ENCODE measurements at regions not wholly inside any gene's neighbourhood (a gene's known extent, or its start where the extent isn't known, plus 50 kb on each side); places are given as distances from the start of the nearest gene placed in this dataset.

DNA sequence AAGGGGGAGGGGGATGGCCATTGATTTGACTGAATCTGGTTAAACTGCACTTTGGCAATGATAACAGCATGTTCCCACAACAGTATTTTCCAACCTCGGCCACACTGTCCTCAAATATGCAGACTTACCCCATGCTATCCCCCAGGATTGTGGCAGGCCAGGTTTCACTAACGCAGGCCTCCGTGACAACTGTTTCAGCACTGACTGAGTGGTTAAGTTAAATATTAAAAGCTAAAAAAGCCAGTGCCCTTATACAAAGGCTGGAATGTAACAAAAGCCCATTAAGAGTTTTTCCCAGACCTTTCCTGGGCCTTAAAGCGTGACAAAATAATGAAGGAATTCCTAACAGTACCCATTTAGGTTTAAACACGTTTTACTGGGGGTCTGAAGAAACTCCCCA, 202.9 kb downstream of the USP25 start:
- intact Hi-C loops (cut with DNase I): no loop called here
- no peak for DNase-seq

DNA sequence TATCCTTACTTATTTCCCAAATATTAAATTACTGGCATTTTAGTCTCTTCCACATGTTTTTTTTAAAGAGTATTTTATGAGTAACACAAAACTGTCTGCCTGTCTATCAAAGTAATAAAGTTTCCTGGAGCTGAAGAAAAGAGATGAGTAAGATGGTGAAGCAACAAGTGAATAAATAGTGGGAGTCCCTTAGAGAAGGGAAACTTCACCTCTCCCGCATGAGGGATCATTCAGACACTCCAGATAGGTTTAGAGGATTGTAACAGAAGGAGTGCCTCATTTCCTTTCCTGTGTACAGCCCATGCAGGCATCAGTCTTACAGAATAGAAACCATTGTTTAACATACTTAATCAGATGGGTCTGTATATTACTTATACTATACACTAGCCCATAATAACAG, 205.7 kb downstream of the USP25 start:
- DNase-seq: no peak
- TF ChIP-seq, protein P1, sequence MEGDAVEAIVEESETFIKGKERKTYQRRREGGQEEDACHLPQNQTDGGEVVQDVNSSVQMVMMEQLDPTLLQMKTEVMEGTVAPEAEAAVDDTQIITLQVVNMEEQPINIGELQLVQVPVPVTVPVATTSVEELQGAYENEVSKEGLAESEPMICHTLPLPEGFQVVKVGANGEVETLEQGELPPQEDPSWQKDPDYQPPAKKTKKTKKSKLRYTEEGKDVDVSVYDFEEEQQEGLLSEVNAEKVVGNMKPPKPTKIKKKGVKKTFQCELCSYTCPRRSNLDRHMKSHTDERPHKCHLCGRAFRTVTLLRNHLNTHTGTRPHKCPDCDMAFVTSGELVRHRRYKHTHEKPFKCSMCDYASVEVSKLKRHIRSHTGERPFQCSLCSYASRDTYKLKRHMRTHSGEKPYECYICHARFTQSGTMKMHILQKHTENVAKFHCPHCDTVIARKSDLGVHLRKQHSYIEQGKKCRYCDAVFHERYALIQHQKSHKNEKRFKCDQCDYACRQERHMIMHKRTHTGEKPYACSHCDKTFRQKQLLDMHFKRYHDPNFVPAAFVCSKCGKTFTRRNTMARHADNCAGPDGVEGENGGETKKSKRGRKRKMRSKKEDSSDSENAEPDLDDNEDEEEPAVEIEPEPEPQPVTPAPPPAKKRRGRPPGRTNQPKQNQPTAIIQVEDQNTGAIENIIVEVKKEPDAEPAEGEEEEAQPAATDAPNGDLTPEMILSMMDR (IDR thresholded peaks at IDR 0.05): no peak
- Histone ChIP-seq H3K9me3 (no peaks in the 10 kb centered on the region), H3K27me3 (no peaks in the 10 kb centered on the region), H3K4me3 (no peak overlapping the region), H3K36me3 (no peaks in the 10 kb centered on the region), H3K4me1 (no peaks in the 10 kb centered on the region), H3K27ac (no peak overlapping the region)
- intact Hi-C loops (cut with DNase I): no loop called here
- ATAC-seq: no peak

More for the DNA sequence above, 202.9 kb downstream of the USP25 start:
- no peaks in the 10 kb centered on the region for H3K36me3 ChIP-seq
- ATAC-seq: no peak
- H3K9me3 ChIP-seq: no peaks in the 10 kb centered on the region
- H3K4me1 ChIP-seq: no peaks in the 10 kb centered on the region
- no peak overlapping the region for H3K27ac ChIP-seq
- H3K4me3 ChIP-seq: no peak overlapping the region
- TF ChIP-seq, protein P1 (IDR thresholded peaks at IDR 0.05): no peak
- H3K27me3 ChIP-seq: no peaks in the 10 kb centered on the region

DNA sequence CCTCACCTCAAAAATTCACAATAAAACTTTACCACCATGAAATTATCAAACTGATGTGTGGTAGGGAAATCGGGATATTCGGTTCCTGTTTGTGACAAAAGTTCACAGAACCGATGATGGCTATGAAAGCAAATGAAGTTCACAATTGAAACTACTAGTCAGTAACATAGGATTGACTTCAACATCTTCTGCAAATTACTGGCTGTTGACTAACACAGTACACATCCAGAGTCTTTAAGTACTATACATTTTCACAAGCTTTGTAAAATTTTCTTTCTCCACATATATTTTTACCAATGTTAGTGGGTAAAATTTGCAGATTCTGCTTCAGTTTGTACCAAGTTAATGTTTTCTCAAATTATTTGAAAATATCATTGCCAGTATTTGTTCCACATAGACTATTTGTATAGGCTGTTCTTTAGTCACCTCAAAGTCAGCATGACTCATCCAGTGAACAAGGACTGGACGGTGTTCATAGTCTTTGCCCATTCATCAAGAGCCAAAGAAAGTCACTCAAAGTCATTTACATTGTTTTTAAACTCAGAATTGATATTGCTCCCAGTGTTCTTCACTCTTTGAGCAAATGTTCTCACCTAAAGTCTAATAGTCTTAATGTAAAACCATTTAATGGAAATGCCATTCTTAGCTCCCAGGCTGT, 213.4 kb downstream of the USP25 start:
- H3K27me3 ChIP-seq: no peaks in the 10 kb centered on the region
- H3K36me3 ChIP-seq: no peaks in the 10 kb centered on the region
- TF ChIP-seq, protein P1 (IDR thresholded peaks at IDR 0.05): no peak
- no peaks in the 10 kb centered on the region for H3K4me1 ChIP-seq
- no peaks in the 10 kb centered on the region for H3K9me3 ChIP-seq
- intact Hi-C loops (cut with DNase I): no loop called here
- no peak overlapping the region for H3K27ac ChIP-seq
- no peak for DNase-seq
- H3K4me3 ChIP-seq: no peak overlapping the region
- no peak for ATAC-seq

DNA sequence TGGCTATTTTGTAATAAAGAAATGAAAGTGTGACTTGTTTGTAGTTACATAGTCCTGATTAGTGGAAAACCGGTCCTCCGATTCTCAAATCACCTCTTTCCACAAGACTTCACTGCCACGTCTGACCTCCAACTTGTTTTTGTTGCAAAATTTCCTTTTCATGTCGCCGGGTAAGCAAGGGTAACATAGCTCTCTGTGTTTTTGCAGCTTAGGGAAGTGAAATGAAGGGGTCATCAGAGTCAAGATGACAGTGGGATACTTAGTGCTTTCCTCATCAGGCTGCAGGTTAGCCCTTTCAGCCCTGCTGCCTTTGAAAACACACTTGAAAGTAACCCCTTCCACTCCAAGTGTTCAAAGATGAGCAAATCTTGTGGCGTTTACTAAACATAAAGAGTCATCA, 217.9 kb downstream of the USP25 start:
- Histone ChIP-seq H3K27me3 (no peaks in the 10 kb centered on the region), H3K4me3 (no peak overlapping the region), H3K4me1 (no peaks in the 10 kb centered on the region), H3K9me3 (no peaks in the 10 kb centered on the region), H3K27ac (no peak overlapping the region), H3K36me3 (no peaks in the 10 kb centered on the region)
- intact Hi-C loops (cut with DNase I): no loop called here
- DNase-seq (no peak), ATAC-seq (no peak)
- TF ChIP-seq, protein P1 (IDR thresholded peaks at IDR 0.05): no peak

DNA sequence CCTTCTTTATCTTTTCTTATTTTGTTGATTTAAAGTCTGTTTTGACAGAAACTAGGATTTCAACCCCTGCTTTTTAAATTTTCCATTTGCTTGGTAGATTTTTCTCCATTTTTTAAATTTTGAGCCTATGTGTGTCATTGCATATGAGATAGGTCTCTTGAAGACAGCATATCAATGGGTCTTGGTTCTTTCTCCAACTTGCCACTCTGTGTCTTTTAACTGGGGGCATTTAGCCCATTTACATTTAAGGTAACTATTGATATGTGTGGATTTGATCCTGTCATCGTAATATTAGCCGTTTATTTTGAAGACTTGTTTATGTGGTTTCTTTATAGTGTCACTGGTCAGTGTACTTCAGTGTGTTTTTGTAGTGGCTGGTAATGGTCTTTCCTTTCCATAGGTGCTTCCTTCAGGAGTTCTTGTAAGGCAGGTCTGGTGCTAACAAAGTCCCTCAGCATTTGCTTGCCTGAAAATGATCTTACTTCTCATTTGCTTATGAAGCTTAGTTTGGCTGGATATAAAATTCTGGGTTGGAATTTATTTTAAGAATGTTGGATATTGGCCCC, 223.9 kb downstream of the USP25 start:
- intact Hi-C loops (cut with DNase I): no loop called here
- Histone ChIP-seq H3K27me3 (no peaks in the 10 kb centered on the region), H3K27ac (no peak overlapping the region), H3K9me3 (peaks cover 9% of the 10 kb centered on the region), H3K4me3 (no peak overlapping the region), H3K36me3 (no peaks in the 10 kb centered on the region), H3K4me1 (no peaks in the 10 kb centered on the region)
- DNase-seq (no peak), ATAC-seq (no peak)
- TF ChIP-seq, protein P1 (IDR thresholded peaks at IDR 0.05): no peak
